MCF 10A (cell line): ENCODE measurements at regions not wholly inside any gene's neighbourhood (a gene's known extent, or its start where the extent isn't known, plus 50 kb on each side); places are given as distances from the start of the nearest gene placed in this dataset.

Experiments used
- BruUV-seq: library from RNA; stranded (reverse); fragments of 400-500 nt; replicated peaks from 2 replicates; lab custom pipeline; 2021; lab: Mats Ljungman, UMichigan
- CTCF ChIA-PET: fragments of 300-600 bp; sonication (Branson Sonifier 250); formaldehyde crosslinking; extraction: SDS; loops from one replicate; lab custom pipeline; 2021; ENCODE audit warnings: antibody characterized with exemption, inconsistent platforms; lab: Yijun Ruan, JAX
- POLR2A ChIA-PET: fragments of 300-600, 350-650 bp; sonication (Branson Sonifier 250); formaldehyde crosslinking; extraction: SDS; loops from one replicate; lab custom pipeline; 2020; ENCODE audit warnings: antibody characterized with exemption, inconsistent platforms; lab: Yijun Ruan, JAX
- DNase-seq: peaks from one replicate; pipeline ENCODE4 v3.0.0-alpha.2; 2018; ENCODE audit not compliant: unreplicated experiment
- H3K27ac Mint-ChIP-seq: one replicate; pipeline ENCODE4 v1.8.0; 2022; ENCODE audit warnings: mild to moderate bottlenecking, low read depth, mixed read lengths; ENCODE audit not compliant: unreplicated experiment
- H3K27me3 Mint-ChIP-seq: one replicate; pipeline ENCODE4 v1.8.0; 2022; ENCODE audit warnings: mixed read lengths; ENCODE audit not compliant: insufficient read depth, unreplicated experiment
- H3K36me3 Mint-ChIP-seq: one replicate; pipeline ENCODE4 v1.8.0; 2022; ENCODE audit warnings: mild to moderate bottlenecking, moderate library complexity, mixed read lengths; ENCODE audit not compliant: insufficient read depth, unreplicated experiment
- H3K4me1 Mint-ChIP-seq: one replicate; pipeline ENCODE4 v1.8.0; 2022; ENCODE audit warnings: mixed read lengths; ENCODE audit not compliant: insufficient read depth, unreplicated experiment
- H3K4me3 Mint-ChIP-seq: one replicate; pipeline ENCODE4 v1.8.0; 2022; ENCODE audit warnings: mild to moderate bottlenecking, moderate library complexity, mixed read lengths; ENCODE audit not compliant: unreplicated experiment
- H3K9me3 Mint-ChIP-seq: one replicate; pipeline ENCODE4 v1.8.0; 2022; ENCODE audit warnings: mixed read lengths; ENCODE audit not compliant: unreplicated experiment
- intact Hi-C: fragments of 100-400 bp; cut with micrococcal nuclease; formaldehyde crosslinking; loops from 2 replicates; pipeline ENCODE4 v1.14.1; 2022
- TF ChIP-seq, protein P1 (sequence below): fragments of 200-600 bp; IDR thresholded peaks from one replicate; pipeline ENCODE4 v1.8.0; 2022; ENCODE audit warnings: antibody characterized with exemption, mild to moderate bottlenecking; ENCODE audit not compliant: unreplicated experiment

DNA sequence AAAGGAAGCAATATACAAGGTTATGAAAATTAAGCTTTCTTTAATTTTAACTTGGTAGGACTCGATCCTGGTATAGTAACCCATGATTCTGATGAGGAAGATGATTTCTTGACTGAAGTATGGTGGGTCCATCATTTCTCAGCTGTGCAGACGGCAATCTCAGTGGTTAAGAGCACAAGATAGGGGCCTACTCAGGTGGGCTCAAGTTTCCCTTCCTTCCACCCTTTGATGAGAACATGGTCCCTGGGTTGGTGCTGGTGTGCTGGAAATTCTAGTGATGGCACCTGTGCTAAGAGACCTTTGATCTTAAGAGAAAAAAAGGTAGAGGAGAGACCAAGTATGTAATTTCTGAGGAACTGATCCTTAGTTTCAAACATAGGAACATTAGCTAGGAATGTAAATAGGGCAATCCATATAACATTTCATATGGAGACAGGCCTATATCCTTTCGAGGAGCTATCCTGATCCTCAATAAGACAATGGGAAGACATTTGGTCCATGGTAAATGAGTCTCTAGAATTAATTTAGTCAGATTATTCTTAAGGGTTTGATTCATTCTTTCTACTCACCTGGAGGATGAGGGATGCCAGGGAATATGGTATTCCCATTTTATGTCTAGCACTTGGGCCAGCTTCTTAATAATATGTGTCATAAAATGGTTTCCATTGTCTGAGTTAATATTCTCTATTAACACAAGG lies 104.5 kb upstream of the NECTIN3 start:
- intact Hi-C loops, result no loop called here
- peaks cover 8% of the 10 kb centered on the region for H3K4me1 Mint-ChIP-seq
- POLR2A ChIA-PET, result no interaction called here
- TF ChIP-seq, protein P1, sequence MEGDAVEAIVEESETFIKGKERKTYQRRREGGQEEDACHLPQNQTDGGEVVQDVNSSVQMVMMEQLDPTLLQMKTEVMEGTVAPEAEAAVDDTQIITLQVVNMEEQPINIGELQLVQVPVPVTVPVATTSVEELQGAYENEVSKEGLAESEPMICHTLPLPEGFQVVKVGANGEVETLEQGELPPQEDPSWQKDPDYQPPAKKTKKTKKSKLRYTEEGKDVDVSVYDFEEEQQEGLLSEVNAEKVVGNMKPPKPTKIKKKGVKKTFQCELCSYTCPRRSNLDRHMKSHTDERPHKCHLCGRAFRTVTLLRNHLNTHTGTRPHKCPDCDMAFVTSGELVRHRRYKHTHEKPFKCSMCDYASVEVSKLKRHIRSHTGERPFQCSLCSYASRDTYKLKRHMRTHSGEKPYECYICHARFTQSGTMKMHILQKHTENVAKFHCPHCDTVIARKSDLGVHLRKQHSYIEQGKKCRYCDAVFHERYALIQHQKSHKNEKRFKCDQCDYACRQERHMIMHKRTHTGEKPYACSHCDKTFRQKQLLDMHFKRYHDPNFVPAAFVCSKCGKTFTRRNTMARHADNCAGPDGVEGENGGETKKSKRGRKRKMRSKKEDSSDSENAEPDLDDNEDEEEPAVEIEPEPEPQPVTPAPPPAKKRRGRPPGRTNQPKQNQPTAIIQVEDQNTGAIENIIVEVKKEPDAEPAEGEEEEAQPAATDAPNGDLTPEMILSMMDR, result no peak
- no peaks in the 10 kb centered on the region for H3K36me3 Mint-ChIP-seq
- H3K27me3 Mint-ChIP-seq, result no peaks in the 10 kb centered on the region
- H3K4me3 Mint-ChIP-seq, result no peak overlapping the region
- no TSS peak for BruUV-seq
- peaks cover 33% of the 10 kb centered on the region for H3K9me3 Mint-ChIP-seq
- CTCF ChIA-PET, result interaction anchor here (0.7 to 1.8 kb wide), 3 partner anchors 10 to 38 kb away, joined by 3 to 6 read pairs (median 5); no protein-coding TSS in a partner anchor
- no peak overlapping the region for H3K27ac Mint-ChIP-seq
- DNase-seq, result no peak

DNA sequence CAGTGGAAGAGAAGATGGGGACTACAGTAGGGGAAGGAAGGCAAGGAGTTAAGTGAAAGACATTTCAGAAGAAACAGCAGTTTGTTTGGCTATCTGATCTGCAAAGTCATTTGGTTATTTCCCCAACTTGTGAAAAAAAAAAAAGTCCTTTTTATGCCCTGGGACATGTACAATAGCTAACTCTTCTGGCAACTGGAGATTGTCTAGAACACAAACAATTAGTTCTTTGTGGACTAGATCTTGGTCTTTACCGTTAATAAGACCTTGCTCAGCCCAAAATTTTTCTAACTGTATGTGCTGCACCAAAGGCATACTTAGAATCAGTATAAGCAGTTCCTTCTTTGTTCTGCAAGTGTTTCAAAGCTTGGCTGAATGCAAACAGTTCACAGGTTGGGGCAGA lies 103.5 kb upstream of the NECTIN3 start:
- Mint-ChIP-seq H3K27ac (no peak overlapping the region), H3K27me3 (no peaks in the 10 kb centered on the region)
- POLR2A ChIA-PET, result no interaction called here

DNA sequence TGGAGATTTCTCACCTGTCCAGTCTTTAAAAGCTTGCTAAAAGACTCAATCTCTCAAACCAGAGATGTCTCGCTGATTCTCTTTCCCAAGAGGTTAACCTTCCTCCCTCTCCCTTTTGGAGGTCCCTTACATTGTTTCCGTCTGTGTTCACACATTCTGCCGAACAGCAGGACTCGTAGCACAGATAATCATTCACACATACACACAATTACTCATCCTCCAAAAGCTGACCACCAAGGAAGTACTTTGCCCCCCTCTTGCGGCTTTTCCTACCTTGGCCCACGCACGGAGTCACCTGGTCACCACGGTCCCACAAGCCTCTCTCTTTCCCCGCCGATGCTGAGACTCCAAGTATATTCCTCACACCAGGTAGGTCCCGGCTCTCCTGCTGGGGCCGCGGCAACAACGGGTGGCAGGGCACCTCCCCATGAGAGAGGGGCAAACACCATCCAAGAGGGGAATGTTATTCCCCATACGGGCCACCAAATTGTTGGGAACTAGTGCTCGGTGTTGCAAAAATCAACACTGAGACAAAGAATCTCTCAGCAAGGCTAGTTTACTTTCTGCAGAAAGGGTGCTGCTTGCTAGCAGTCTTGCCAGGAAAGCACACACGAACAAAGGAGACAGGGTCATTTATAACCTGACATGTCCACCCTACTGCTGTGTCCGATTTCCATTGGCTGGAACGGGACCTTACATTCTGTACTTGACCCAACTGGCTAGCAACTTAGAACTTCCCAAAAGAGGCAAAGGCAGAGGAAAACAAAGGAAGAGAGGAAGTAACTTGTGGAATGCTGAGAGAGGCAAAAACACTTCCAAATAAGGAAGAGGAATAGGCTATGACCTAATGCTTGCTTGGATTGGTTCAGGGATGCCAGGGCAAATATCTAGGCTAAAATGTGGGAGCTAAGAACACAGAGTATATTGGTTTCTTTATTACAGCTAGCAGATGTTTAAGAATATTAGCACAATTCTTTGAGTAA lies 102.1 kb upstream of the NECTIN3 start:
- peaks cover 5% of the 10 kb centered on the region for H3K4me1 Mint-ChIP-seq
- intact Hi-C loops, result no loop called here

More for the DNA sequence above, 103.5 kb upstream of the NECTIN3 start:
- Mint-ChIP-seq H3K4me3 (no peak overlapping the region), H3K36me3 (no peaks in the 10 kb centered on the region), H3K4me1 (peaks cover 8% of the 10 kb centered on the region), H3K9me3 (peaks cover 33% of the 10 kb centered on the region)
- no TSS peak for BruUV-seq
- DNase-seq, result no peak
- intact Hi-C loops, result no loop called here
- TF ChIP-seq, protein P1, result no peak
- CTCF ChIA-PET, result interaction anchor here (0.7 to 1.8 kb wide), 4 partner anchors 11 to 44 kb away, joined by 3 to 6 read pairs (median 4); no protein-coding TSS in a partner anchor

More for the DNA sequence above, 102.1 kb upstream of the NECTIN3 start:
- TF ChIP-seq, protein P1, result no peak
- H3K9me3 Mint-ChIP-seq, result peaks cover 23% of the 10 kb centered on the region
- no TSS peak for BruUV-seq
- H3K36me3 Mint-ChIP-seq, result no peaks in the 10 kb centered on the region
- CTCF ChIA-PET, result no interaction called here
- no peak overlapping the region for H3K27ac Mint-ChIP-seq
- no peak for DNase-seq
- POLR2A ChIA-PET, result no interaction called here
- H3K27me3 Mint-ChIP-seq, result no peaks in the 10 kb centered on the region
- no peak overlapping the region for H3K4me3 Mint-ChIP-seq
